Activated CD4-positive, CD25-positive, alpha-beta regulatory T cell (primary cell): ENCODE measurements at regions not wholly inside any gene's neighbourhood (a gene's known extent, or its start where the extent isn't known, plus 50 kb on each side); places are given as distances from the start of the nearest gene placed in this dataset.

Experiments used
- DNase-seq, 4 experiments: peaks; one replicate each; lab custom pipeline; 2025; lab: John Stamatoyannopoulos, UW

GRCh38 chr9:118187408-118187807, 483.2 kb downstream of the TLR4 start:
- no peak for DNase-seq

GRCh38 chr9:118189615-118190014, 485.4 kb downstream of the TLR4 start:
- no peak for DNase-seq

GRCh38 chr9:118192807-118193206, 488.6 kb downstream of the TLR4 start:
- no peak for DNase-seq

- no peak for DNase-seq
These were observed 505.1 kb downstream of the TLR4 start for GRCh38 chr9:118209343-118209742.

GRCh38 chr9:118215549-118215948, 511.3 kb downstream of the TLR4 start:
- no peak for DNase-seq

- DNase-seq: no peak
These were observed 518.2 kb downstream of the TLR4 start for GRCh38 chr9:118222375-118222774.

- DNase-seq: no peak
These were observed 518.9 kb downstream of the TLR4 start for GRCh38 chr9:118223111-118223510.

GRCh38 chr9:118230329-118230728, 526.1 kb downstream of the TLR4 start:
- no peak for DNase-seq

- DNase-seq: no peak
These were observed 532.4 kb downstream of the TLR4 start for GRCh38 chr9:118236625-118237024.

- no peak for DNase-seq
These were observed 533.9 kb downstream of the TLR4 start for GRCh38 chr9:118238139-118238538.

- DNase-seq: no peak
These were observed 547.8 kb downstream of the TLR4 start for GRCh38 chr9:118252027-118252426.

GRCh38 chr9:118262191-118262590, 558.0 kb downstream of the TLR4 start:
- DNase-seq: no peak

- no peak for DNase-seq
These were observed 559.7 kb downstream of the TLR4 start for GRCh38 chr9:118263949-118264348.

GRCh38 chr9:118268046-118268445, 563.8 kb downstream of the TLR4 start:
- no peak for DNase-seq

- DNase-seq: no peak
These were observed 565.4 kb downstream of the TLR4 start for GRCh38 chr9:118269623-118270022.

GRCh38 chr9:118271331-118271730, 567.1 kb downstream of the TLR4 start:
- no peak for DNase-seq

GRCh38 chr9:118271936-118272335, 567.7 kb downstream of the TLR4 start:
- DNase-seq: no peak

GRCh38 chr9:118273048-118273447, 568.8 kb downstream of the TLR4 start:
- DNase-seq: no peak

GRCh38 chr9:118276784-118277183, 572.6 kb downstream of the TLR4 start:
- DNase-seq: no peak

GRCh38 chr9:118281772-118282171, 577.6 kb downstream of the TLR4 start:
- no peak for DNase-seq

- DNase-seq: no peak
These were observed 579.3 kb downstream of the TLR4 start for GRCh38 chr9:118283488-118283887.

- DNase-seq: no peak
These were observed 585.9 kb downstream of the TLR4 start for GRCh38 chr9:118290116-118290515.

- no peak for DNase-seq
These were observed 591.2 kb downstream of the TLR4 start for GRCh38 chr9:118295413-118295812.

- DNase-seq: no peak
These were observed 598.5 kb downstream of the TLR4 start for GRCh38 chr9:118302721-118303120.

GRCh38 chr9:118303216-118303615, 599.0 kb downstream of the TLR4 start:
- DNase-seq: no peak
